ENCODE measurements at regions not wholly inside any gene's neighbourhood (a gene's known extent, or its start where the extent isn't known, plus 50 kb on each side); places are given as distances from the start of the nearest gene placed in this dataset.

DNA sequence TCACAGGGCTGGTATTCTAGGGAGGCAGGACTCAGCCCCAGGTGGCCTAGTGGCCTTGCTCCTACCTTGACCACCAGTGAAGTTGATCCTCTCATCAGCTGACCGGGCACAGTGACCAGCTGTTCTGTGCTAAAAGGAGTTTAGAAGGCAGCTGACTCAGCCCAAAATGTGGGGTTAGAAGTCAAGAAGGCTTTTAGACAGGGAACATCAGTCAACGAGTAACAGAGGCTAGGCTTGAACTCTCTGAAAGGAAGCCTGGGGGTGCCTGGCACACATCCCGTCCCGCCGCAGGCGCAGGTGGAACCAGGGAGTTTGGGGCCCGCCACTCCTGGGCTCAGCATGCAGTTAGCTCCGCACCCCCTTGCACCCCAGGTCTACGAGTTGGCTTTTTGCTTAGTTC, 114.9 kb upstream of the SLC45A1 start:
- DNase-seq (ENCODE audit: low read depth), result no peak

DNA sequence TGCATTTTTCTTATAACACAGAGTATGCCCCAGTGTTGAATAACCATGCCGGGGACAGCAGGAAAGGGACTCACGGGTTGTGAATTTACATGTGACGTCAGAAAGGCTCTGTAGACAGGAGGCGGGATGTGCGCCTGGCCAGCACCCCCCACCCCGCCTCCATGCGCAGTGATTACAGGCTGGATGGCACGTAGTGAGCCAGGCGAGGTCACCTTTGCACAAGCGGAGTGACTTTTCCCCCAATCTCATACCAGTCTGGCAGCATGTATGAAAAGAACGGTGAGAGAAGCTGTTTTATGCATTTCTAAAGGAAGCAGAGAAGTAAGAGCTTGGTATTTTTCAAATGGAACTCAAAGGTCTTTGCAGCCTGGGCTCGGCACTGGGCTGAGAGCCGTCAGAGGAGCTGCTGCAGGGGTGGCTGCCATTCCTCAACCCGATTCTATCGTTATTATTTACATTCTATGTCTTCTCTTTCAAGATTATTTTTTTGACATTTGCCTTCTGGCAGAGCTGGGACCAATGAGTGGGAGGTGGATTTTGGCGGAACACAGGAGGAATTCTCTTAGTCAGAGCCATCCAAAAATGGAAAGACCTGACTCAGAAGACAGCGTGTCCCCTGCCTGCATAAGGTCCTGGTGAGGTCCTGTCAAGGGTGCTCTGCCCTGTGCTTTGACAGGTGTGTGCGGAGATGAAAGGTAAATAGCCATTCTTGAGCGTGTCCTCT, 115.6 kb upstream of the SLC45A1 start:
- no peak for DNase-seq (ENCODE audit: low read depth)

DNA sequence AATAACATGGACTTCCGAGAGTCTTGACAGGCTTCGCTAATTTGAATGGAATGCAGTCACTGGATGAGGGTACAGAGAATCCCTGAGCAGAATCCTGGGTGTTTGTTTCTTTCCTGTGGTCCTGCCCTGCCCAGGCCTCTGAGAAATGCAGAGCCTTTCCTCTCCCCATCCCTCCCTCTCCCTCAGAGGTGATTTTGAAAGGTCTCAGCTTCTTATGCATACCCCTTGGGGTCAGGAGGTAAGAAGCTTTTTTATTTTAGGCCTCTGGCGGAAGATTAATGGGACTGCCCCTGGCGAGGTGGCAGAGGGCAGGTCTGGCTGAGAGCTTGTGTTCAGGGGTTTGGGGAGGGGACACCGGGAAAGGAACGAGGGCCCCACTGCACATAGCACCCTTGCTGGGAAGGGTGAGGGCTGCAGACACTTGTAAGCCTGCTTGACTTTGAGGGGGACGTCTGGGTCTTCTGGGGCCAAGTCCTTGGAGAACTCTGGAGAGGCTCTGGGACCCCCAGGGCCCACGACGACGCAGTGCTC, 116.5 kb upstream of the SLC45A1 start:
- DNase-seq (ENCODE audit: low read depth), result no peak

DNA sequence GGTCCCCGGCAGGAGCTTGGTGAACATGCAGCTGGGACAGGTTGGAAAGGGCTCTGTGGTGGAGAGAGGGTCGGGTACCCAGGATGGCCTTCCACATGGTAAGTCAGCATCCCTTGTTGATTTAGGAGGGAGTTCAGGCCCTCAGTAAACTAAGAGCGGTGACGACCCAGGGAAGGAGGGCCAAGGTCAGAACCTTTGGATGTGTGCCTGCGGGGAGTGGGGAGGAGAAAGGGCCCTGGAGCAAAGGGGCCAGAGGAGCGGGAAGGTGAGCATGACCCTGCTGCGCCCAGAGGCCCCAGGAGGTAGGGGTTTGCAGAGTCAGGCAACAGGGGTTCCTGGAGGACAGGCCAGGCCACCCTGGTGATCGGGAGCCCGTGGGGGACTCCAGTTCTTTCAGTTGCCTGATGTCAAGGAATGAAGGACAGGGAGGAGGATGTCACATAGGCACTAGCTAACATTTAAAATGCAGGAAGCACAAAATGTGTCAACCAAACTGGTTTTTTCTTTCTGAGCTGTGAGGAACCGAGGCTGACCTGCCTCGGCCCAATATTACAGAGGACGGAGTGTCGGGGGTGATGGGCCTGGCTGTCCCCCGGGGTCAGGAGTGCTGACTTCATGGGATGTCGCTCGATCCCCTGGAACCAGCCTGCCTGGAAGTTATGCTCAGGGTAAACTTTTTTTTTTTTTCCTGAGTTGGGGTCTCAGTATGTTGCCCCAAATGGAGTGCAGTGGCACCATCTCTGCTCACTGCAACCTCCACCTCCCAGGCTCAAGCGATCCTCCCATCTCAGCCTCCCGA, 117.4 kb upstream of the SLC45A1 start:
- DNase-seq (ENCODE audit: low read depth), result no peak

DNA sequence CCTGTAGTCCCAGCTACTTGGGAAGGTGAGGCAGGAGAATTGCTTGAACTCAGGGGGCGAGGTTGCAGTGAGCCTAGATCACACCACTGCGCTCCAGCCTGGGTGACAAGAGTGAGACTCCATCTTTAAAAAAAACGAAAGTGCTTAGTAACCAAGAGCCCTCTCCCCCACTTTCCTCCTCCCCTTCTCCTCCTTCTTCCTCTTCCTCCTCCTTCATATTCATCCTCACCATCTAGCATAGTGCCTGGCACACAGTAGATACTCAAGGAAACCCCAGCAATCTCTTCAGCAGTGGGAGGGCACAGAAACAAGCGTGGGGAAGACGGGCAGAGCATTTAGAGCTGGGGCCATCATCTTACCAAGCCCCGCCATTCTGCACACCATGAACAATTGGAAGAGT, 119.4 kb upstream of the SLC45A1 start:
- no peak for DNase-seq (ENCODE audit: low read depth)

DNA sequence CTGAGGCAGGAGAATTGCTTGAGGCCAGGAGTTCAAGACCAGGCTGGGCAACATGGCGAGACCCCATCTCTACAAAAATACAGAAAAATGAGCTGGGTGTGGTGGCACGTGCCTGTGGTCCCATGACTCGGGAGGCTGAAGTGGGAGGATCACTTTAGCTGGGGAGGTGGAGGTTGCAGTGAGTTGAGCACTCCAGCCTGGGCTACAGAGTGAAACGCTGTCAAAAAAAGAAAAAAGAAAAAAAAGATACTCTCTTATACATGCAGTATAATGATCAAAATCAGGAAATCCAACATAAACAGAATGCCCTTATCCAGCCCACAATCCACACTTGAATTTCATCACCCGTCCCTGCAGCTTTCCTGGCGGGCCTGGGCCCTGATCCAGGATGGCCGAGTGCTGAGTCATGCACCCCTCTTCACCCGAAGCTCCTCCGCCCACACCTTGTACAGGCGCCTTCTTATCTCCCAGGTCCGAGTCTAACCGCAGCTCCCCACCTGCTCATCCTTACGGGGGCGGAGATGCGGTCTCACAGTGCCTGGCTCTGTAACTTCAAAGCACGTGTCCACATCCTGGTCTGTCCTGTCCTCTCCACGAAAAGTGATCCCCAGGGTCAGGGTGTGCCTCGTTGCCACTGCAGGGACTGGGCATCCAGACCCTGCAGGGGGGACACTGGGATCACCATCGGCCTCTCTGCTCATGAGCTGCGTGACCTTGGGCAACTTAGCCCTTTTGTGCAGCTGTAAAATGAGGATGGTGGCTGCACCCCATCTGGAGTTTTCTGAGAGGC, 120.2 kb upstream of the SLC45A1 start:
- DNase-seq (ENCODE audit: low read depth), result no peak

DNA sequence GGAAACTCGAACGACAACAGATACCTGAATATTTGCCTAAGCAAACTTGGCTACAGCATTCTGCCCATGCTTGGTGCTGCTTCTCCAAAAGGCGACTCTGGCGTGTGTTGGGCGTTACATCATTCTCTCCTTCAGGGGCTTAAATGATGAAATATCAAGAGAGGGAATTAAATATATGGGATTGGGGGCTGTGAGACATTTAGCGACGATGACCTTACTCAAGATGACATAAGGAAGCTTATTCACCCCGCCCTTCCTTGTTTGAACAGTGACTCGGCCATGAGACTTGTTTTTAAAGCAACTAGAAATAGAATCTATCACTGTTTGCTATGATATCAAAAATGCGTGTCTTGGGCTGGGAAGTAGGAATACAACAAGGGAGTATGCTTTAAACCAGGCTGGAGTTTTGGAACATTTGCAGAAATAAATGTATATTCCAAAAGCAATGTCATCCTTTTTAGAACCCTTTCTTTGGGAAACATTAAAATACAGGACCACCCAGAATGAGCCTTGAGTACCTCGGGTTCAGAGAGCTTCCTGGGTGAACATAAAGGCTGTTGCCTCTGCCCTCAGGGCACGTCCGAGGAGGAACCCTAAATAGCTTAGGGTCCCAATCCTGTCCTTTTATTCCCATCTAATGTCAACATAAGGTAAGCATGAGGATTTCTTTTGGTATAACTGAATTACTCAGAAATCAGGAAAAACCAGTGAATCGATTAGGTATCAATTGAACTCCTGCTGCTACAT, 123.3 kb upstream of the SLC45A1 start:
- DNase-seq (ENCODE audit: low read depth), result no peak

DNA sequence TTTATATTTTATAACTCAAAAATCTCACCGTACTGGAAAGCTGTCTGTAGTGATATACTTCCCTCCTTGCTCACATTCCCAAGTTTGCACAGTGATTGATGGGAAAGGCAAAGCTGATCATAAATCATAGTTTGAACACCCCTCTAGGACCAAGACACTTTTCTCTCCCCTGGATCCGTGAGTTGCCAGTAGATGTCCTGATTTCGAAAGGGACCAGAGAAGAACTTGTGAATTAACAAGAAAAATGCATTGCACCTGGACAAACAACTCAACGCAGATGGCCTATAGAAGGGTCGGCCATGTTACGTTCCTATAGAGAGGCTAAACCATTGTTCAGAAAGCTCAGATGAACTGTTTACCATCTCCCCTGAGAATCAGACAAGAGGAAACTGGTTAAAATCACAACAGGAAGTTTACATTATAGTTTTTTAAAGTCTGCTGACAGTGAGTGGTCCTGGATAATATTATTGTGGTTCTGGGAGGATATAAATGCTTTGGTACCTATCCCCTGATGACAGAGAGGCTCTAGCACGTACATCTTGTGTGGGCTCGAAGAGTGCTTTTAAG, 124.0 kb upstream of the SLC45A1 start:
- no peak for DNase-seq (ENCODE audit: low read depth)

DNA sequence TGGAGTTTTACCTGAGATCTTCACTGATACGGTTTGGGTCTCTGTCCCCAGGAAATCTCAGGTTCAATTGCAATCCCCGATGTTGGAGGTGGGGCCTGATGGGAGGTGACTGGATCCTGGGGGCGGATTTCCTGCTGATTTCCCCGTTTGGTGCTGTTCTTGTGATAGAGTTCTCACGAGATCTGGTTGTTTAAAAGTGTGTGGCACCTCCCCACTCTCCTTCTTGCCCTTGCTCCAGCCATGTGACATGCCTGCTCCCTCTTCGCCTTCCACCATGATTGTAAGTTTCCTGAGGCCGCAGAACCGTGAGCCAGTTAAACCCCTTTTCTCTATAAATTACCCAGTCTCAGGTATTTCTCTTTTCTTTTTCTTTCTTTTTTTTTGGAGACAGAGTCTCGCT, 126.4 kb upstream of the SLC45A1 start:
- no peak for DNase-seq (ENCODE audit: low read depth)

DNA sequence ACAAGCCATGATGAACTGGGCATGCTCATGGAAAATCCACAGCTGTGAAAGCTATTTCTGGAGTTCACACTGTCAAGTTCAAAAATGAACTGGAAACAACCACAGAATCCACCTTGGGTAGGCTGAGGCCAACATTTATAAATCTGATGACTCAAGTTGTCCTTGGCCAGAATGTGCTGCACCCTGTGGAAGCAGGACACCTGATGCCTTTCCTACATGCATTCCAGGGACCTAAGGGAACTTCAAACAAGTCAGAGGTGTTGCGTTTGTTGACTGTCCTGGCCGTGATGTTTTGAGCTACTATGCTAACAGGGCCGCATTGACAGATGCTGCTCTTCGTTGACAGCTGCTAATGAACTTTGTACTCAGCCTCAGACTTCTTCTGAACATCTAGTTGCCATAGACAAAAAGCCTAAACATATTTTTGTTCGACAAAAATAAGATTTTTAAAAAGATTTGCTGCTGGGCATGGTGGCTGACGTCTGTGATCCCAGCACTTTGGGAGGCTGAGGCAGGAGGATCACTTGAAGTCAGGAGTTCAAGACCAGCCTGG, 127.9 kb upstream of the SLC45A1 start:
- DNase-seq (ENCODE audit: low read depth), result no peak

DNA sequence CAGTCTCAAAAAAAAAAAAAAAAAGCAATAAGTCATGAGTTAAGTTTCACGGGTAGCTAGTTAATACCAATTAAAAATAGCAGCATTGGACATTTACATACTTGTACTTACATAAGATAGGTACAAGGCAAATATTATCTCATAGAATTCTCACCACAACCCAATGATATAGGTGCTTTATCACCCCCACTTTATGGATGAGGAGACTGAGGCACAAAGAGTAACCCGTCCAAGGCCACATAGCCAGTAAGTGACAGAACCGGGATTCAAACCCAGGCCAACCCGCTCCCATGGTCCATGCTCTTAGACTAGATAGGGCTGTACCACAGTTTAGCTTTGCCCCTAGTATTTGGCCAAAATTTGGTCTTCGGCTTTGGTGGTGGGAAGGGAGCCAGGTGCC, 132.5 kb upstream of the SLC45A1 start:
- no peak for DNase-seq (ENCODE audit: low read depth)

DNA sequence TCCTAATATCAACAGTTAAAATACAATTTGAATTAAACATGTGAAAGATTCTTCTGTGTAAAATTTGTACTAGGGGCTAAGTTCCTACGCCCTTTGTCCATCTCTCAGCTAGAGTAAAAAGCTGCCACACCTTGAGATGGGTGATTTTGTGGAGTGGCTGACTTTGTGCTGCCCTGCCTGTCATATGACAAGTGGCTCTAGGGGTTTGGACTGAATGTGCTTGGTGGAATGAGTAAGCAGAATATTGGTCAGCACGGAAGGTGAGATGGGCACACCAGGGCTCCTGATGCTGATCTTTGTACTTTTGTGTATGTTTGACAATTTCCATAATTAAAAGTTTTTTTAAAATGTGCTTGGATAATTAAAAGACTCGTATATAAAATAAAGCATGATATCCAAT, 133.6 kb upstream of the SLC45A1 start:
- no peak for DNase-seq (ENCODE audit: low read depth)

DNA sequence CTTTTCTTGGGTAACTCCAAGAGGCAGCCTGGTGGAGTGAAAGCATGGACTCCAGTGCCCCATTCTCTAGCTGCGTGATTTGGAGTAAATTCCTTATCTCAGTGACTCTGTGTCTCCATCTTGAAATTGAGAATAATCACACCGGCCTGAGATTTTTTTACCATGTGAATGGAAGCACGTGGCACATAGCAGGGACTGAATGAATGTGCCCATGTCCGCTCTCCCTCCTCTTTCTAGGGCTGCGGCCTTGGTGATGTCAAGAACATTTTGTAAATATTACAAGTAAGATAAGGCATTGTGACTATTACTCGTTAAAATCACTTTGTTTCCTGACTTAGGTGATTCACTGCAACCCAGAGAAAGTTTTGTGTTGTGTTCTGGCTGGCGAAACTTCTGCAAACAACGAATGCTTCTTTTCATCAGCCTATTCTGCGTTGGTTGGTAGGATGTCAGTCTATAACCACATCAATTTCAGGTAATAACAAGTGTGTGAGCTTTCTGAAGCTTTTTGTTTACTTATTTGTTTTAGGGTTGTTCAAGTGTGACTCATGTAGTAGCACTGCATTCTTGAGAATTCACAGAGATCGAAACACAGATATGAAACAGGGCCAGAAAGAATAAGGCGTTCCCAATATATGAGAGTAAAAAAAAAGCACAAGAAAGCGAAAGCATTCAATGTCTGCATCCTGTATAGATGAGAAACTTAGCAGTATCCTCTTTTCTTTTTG, 135.7 kb upstream of the SLC45A1 start:
- no peak for DNase-seq (ENCODE audit: low read depth)

DNA sequence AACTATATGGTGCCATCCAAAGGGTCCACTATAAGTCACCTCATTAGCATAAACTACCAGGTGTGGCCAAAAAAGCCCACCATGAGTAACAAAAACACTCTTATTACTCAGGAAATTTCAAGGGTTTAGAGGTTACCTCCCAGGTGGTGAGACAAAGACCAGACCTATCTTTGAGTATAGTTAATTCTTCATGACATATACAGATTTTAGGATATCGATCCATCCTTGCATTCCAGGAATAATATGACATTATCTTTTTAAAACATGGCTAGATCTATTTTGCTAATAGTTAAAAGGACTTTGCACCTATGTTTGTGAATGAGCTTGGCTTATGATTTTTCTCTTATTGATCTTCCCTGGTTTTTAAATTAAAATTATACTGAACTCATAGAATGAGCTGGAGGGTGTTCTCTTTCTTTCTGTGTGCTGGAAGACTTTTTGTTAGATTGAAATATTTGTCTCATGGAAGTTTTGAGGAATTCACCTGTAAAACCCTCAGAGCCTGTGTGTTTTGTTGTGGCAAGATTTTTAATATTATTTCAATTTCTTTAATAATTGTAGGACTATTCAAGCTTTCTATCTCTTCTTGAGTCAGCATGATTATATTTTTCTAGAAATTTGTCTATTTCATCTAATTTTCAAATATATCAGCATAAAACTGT, 138.7 kb upstream of the SLC45A1 start:
- no peak for DNase-seq (ENCODE audit: low read depth)

DNA sequence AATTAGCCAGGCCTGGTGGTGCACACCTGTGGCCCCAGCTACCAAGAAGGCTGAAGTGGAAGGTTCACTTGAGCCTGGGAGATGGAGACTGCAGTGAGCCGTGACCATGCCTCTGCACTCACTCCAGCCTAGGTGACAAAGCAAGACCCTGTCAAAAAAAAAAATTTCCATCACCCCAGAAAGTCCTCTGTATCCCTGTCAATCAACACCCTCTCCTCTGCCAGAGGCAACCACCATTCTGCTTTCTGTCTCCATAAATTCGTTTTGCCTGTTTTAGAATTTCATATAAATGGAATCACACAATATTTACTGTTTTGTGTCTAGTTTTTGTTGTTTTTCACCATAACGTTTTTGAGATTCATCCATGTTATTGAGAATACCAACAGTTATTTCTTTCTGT, 141.6 kb upstream of the SLC45A1 start:
- DNase-seq (ENCODE audit: low read depth), result no peak

DNA sequence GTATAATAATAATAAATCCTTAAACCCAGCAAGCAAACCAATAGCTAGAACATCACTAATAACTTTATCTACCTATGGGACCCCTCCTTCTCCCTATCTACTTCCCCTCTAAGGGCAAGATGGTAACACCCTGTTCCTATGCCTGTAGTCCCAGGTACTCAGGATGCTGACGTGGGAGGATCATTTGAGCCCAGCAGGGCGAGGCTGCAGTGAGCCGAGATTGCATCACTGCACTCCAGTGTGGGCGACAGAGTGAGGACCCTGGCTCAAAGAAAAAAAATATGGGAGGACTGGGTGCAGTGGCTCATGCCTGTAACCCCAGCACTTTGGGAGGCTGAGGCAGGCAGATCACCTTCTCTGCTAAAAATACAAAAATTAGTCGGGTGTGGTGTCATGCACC, 143.1 kb upstream of the SLC45A1 start:
- no peak for DNase-seq (ENCODE audit: low read depth)

DNA sequence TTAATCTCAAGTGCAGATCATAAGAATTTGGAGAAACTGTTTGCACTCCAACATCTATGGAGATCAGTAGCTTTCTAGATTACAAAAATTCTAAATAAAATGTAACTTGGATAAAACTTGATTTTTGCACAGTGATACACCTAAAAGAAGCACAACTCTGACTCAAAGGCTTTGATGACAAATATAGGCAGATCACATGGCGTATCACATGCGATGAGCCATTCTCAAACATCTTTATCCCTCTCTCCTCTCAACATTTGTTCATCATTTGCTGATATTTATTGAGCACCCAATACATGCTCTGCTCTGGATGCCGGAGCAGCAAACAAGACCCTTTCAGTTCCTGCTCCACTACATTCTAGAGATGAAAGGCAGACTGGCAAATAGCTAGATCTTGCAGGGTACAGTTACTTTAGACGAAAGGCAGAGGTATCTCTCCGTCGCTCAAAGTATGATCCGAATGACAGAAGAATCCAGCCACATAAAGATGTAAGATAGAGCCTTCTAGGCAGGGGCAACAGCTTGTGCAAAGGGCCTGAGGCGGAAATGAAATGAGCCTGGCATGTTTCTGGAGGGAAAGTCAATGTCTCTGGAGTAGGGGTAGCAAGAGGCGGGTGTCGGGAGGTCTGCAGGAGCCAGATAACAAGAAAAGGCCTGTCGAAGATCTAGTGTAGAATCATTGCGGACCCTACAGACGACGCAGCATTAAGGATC, 145.8 kb upstream of the ERRFI1 start:
- no peak for DNase-seq (ENCODE audit: low read depth)

DNA sequence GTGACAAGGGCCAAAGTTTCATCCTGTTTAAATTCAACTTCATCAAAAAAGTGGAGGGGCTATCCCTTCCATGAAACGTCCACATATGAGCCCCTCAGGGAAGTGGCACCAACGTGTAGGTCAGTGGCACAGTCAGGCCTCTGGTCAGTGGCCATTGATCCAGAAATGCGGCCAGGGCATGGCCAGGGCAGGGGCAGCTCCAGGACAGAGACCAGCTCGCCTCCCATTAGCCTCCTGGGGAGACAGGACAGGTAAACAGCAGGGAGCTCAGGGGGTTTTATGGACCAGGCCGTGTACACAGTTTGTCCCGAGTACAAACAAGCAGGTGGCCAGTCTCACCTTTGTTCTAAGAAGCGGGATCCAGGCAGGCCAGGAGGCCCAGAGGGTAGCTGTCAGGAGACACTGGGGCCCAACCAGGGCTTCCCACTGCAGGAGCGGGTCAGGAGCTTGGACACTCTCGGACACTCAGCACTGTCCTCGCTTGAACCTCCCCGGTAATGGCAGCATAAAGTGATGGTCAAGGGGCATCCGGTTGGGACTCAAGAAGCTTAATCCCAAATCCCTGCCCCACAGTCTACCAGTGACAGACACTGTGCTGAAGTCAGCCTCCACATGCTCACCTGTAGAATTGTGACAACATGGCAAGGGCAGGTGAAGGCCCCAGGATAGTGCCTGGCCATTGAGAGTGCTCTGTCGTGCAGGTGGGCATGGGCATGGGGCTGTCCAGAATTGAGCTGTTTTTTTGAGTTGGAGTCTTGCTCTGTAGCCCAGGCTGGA, 144.1 kb upstream of the ERRFI1 start:
- no peak for DNase-seq (ENCODE audit: low read depth)
